NCI-H82 treated with DMSO at 0.1 percent for 48 hours (cell line): ENCODE measurements at regions not wholly inside any gene's neighbourhood (a gene's known extent, or its start where the extent isn't known, plus 50 kb on each side); places are given as distances from the start of the nearest gene placed in this dataset.
"Not testable (repeated sequence)": the region's sequence is repeated elsewhere in the genome, so short reads cannot be mapped to it uniquely, and the experiment has no call there.

Source experiments
- DNase-seq: peaks from one replicate; lab custom pipeline; 2025; ENCODE audit not compliant: unreplicated experiment; lab: John Stamatoyannopoulos, UW

GRCh38 chr4:147223576-147223975, 257.3 kb upstream of the EDNRA start:
- no peak for DNase-seq

- no peak for DNase-seq
These were observed 244.1 kb upstream of the EDNRA start for GRCh38 chr4:147236806-147237205.

DNA sequence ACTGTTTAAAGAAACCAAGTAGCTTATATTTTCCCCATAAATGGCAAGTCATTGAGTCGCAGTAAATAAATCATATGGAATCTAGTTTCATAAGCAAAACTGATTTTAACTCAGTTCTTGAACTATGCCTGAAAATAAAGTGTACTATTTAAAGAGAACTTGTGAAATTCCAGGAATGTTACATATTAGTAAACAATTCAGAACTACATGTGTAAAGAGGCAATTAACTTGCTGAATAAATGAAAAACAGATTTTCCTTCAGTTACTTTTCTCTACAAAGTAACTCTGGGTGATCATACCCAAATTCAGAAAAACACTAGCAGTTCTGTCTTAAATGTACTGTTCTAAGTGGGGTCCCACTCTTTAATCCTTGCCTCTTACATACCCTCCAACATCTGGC, 236.1 kb upstream of the EDNRA start:
- no peak for DNase-seq

DNA sequence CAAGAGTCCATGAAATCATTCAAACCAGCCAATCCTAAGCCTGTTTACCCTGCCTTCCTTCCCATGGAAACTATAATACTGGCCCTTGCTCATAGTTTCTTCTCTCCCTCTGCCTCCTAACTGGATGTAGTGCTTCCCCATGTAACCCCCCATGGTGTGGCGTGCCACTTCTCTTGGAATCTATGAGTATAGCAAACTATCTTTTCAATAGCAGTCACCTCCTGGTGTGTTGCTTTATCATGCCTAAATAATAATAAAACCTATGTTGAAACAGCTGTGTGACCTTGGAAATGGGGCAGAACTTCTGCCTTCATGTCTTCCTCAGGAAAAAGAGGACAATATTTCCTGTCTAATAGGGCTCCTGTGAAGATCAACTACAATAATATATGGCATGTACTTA, 234.8 kb upstream of the EDNRA start:
- no peak for DNase-seq

- not testable (repeated sequence) for DNase-seq
These were observed 234.4 kb upstream of the EDNRA start for GRCh38 chr4:147246528-147246927.

GRCh38 chr4:147247579-147247978, 233.3 kb upstream of the EDNRA start:
- DNase-seq: no peak

DNA sequence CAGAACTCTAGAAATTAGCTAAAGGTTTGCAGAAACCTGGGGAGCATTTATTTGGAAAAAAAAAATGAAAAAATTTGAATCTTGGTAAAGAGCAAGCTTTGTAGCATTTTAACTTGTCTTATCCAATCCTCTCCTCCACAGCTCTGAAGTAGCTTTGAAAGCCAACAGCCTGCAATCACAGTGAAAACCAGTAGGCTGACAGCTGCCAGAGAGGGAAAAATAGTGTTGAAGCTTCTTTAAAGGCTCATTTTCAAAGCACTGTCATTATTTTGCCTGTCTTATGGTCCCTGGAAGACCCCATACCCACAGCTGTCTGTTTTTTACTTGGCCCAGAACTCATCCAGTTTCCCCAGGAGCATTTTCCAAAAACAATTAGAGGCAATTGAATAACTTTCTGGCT, 230.8 kb upstream of the EDNRA start:
- no peak for DNase-seq

- DNase-seq: not testable (repeated sequence)
These were observed 225.6 kb upstream of the EDNRA start for GRCh38 chr4:147255268-147255667.

DNA sequence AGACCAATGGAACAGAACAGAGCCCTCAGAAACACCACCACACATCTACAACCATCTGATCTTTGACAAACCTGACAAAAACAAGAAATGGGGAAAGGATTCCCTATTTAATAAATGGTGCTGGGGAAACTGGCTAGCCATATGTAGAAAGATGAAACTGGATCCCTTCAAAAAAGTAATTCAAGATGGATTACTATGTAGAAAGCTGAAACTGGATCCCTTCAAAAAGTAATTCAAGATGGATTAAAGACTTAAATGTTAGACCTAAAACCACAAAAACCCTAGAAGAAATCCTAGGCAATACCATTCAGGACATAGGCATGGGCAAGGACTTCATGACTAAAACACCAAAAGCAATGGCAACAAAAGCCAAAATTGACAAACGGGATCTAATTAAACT, 221.6 kb upstream of the EDNRA start:
- not testable (repeated sequence) for DNase-seq

GRCh38 chr4:147284256-147284835, 196.6 kb upstream of the EDNRA start:
- no peak for DNase-seq

- no peak for DNase-seq
These were observed 196.0 kb upstream of the EDNRA start for GRCh38 chr4:147284935-147285334.

- DNase-seq: no peak
These were observed 195.1 kb upstream of the EDNRA start for GRCh38 chr4:147285751-147286150.

GRCh38 chr4:147286846-147287587, 193.9 kb upstream of the EDNRA start:
- DNase-seq: no peak

DNA sequence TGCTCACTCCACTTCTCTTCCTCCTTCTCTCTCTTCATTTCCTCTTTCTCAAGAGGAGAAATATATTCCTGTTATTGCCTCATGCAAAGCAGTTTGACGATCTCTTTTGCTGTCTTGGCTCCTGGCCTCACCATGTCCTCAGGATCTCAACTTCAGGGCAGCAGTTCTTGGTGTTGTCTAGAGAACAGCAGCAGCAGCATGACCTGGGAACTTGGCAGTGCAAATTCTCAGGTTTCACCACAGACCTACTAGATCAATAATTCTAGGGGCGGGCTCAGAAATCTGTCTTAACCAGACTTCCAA, 193.4 kb upstream of the EDNRA start:
- no peak for DNase-seq

- DNase-seq: no peak
These were observed 192.4 kb upstream of the EDNRA start for GRCh38 chr4:147288512-147288911.

DNA sequence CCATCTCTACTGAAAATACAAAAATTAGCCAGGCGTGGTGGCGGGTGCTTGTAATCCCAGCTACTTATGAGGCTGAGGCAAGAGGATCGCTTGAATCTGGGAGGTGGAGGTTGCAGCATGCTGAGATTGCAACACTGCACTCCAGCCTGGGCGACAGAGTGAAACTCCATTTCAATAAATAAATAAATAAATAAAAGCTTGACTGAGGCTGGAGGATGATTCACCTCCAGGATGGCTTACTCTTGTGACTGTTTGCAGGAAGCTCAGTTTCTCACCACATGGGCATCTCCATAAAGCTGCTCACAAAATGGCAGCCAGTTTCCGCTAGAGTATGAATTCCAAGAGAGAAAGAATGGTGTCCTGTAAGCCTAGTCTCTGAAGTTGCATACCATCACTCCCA, 191.7 kb upstream of the EDNRA start:
- DNase-seq: no peak

- DNase-seq: not testable (repeated sequence)
These were observed 188.1 kb upstream of the EDNRA start for GRCh38 chr4:147292604-147293313.

DNA sequence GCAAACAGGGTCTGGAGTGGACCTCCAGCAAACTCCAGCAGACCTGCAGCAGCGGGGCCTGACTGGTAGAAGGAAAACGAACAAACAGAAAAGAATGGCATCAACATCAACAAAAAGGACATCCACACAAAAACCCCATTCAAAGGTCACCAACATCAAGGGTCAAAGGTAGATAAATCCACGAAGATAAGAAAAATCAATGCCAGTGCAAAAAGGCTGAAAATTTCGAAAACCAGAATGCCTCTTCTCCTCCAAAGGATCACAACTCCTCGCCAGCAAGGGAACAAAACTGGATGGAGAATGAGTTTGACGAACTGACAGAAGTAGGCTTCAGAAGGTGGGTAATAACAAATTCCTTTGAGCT, 187.6 kb upstream of the EDNRA start:
- not testable (repeated sequence) for DNase-seq

- DNase-seq: no peak
These were observed 181.7 kb upstream of the EDNRA start for GRCh38 chr4:147299205-147299604.

DNA sequence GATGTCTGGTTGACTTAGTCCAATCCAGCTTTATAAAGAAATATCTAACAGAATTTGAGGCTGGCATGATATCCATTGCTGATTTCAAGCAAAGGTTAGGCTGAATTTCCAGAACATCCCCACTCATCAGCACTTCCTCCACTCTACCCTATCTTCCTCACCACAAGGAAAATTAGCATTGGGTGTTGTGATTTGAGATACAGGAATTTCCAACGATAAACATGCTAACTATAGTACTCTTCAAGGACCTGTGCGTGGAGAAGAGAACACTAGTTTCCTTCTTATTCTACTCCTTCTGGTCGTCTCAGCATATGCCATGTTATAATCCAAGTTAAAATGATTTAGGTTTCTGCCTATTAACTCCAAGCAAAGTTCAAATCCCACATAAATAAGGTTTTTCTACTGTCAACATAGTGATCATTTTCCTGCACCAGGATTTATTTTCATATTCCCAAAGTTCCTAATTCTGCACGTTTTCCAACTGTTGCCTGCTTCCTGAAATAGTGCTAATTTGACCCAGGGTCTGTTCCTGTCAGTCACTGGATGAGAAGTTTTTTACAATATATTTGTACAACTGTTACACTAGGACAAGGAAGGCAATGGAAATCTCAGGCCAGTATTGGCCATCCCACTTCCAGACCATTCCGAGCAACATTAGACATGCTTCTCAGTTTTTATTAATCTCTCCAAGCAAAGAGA, 177.6 kb upstream of the EDNRA start:
- no peak for DNase-seq

- no peak for DNase-seq
These were observed 177.0 kb upstream of the EDNRA start for GRCh38 chr4:147303873-147304229.
